OCI-LY1 (cell line): ENCODE measurements at regions not wholly inside any gene's neighbourhood (a gene's known extent, or its start where the extent isn't known, plus 50 kb on each side); places are given as distances from the start of the nearest gene placed in this dataset.

Experiments
- H2AFZ ChIP-seq: fragments of 200-600 bp; sonication (generic), shearing (Covaris generic); 2 replicates; pipeline ENCODE4 v1.6.0; 2014; ENCODE audit warnings: antibody characterized with exemption, mild to moderate bottlenecking, low read length
- H3F3A ChIP-seq: fragments of 200-600 bp; sonication (generic), shearing (Covaris generic); 2 replicates; pipeline ENCODE4 v1.6.0; 2014; ENCODE audit warnings: mild to moderate bottlenecking, antibody characterized with exemption, low read length, moderate library complexity; ENCODE audit not compliant: insufficient read depth
- H3K27ac ChIP-seq: fragments of 200-600 bp; sonication (generic); 2 replicates; pipeline ENCODE4 v1.5.1; 2014; ENCODE audit warnings: low read length, mixed run types, mild to moderate bottlenecking, low read depth; ENCODE audit not compliant: poor library complexity, severe bottlenecking
- H3K27me3 ChIP-seq: fragments of 200-600 bp; sonication (generic); 2 replicates; pipeline ENCODE4 v1.6.0; 2014; ENCODE audit warnings: antibody characterized with exemption, mild to moderate bottlenecking, low read length, moderate library complexity; ENCODE audit not compliant: insufficient read depth
- H3K36me3 ChIP-seq: fragments of 200-600 bp; sonication (generic); 2 replicates; pipeline ENCODE4 v1.6.1; 2014; ENCODE audit warnings: mild to moderate bottlenecking, antibody characterized with exemption, low read length, moderate library complexity, mixed read lengths; ENCODE audit not compliant: insufficient read depth
- H3K4me1 ChIP-seq: fragments of 200-600 bp; sonication (generic); 2 replicates; pipeline ENCODE4 v1.5.1; 2014; ENCODE audit warnings: mild to moderate bottlenecking, low read length, moderate library complexity; ENCODE audit not compliant: insufficient read depth, severe bottlenecking
- H3K4me2 ChIP-seq: fragments of 200-600 bp; sonication (generic), shearing (Covaris generic); 2 replicates; pipeline ENCODE4 v1.6.1; 2014; ENCODE audit warnings: low read length
- H3K4me3 ChIP-seq: fragments of 200-600 bp; sonication (generic); 2 replicates; pipeline ENCODE4 v1.5.1; 2014; ENCODE audit warnings: low read length, low read depth, mild to moderate bottlenecking, mixed read lengths; ENCODE audit not compliant: poor library complexity, severe bottlenecking
- H3K79me2 ChIP-seq: fragments of 200-600 bp; shearing (Covaris generic); 2 replicates; pipeline ENCODE4 v1.6.1; 2016; ENCODE audit warnings: mixed run types, low read length, mixed read lengths; ENCODE audit not compliant: insufficient read depth
- H3K9ac ChIP-seq: fragments of 200-600 bp; sonication (generic), shearing (Covaris generic); 2 replicates; pipeline ENCODE4 v1.6.1; 2014; ENCODE audit warnings: mild to moderate bottlenecking, low read length, mixed read lengths
- H3K9me2 ChIP-seq: fragments of 200-600 bp; sonication (generic), shearing (Covaris generic); 2 replicates; pipeline ENCODE4 v1.6.1; 2014; ENCODE audit warnings: low read depth, mild to moderate bottlenecking, low read length, mixed read lengths
- H3K9me3 ChIP-seq: fragments of 200-600 bp; shearing (Covaris generic); 2 replicates; pipeline ENCODE4 v1.6.1; 2014; ENCODE audit warnings: low read length, mixed read lengths
- H4K20me1 ChIP-seq: fragments of 200-600 bp; sonication (generic), shearing (Covaris generic); 2 replicates; pipeline ENCODE4 v1.6.0; 2016; ENCODE audit warnings: mild to moderate bottlenecking, low read length; ENCODE audit not compliant: insufficient read depth
- CTCF ChIP-seq: fragments of 200-600 bp; sonication (generic), shearing (Covaris generic); IDR thresholded peaks from 2 replicates; pipeline ENCODE4 v1.5.1; 2017; ENCODE audit warnings: mild to moderate bottlenecking, antibody characterized with exemption, low read length, moderate library complexity, mixed read lengths
- EZH2 ChIP-seq: fragments of 200-600 bp; sonication (generic), shearing (Covaris generic); IDR thresholded peaks from 2 replicates; pipeline ENCODE4 v1.8.0; 2017; ENCODE audit warnings: borderline replicate concordance, mixed run types, mild to moderate bottlenecking, antibody characterized with exemption, low read length, moderate library complexity, mixed read lengths

GRCh38 chr13:65940720-65941119 lies 1289.4 kb downstream of the PCDH9 start:
- no peak for TF ChIP-seq EZH2
- no peak for TF ChIP-seq CTCF
- H3K4me1 ChIP-seq, result peaks cover 14% of the 10 kb centered on the region
- no peak overlapping the region for H3K27ac ChIP-seq
- no peak overlapping the region; the same call in 1 of the 2 replicates for H3K9ac ChIP-seq
- no peaks in the 10 kb centered on the region for H3K9me3 ChIP-seq
- H3F3A ChIP-seq, result no peaks in the 10 kb centered on the region
- H3K4me2 ChIP-seq, result peak overlapping the region; percentile 44
- H2AFZ ChIP-seq, result peak overlapping the region; percentile 81
- no peaks in the 10 kb centered on the region for H3K36me3 ChIP-seq
- no peaks in the 10 kb centered on the region for H4K20me1 ChIP-seq
- peak overlapping the region; percentile 13 for H3K4me3 ChIP-seq
- H3K9me2 ChIP-seq, result no peaks in the 10 kb centered on the region
- no peaks in the 10 kb centered on the region for H3K79me2 ChIP-seq
- no peaks in the 10 kb centered on the region for H3K27me3 ChIP-seq

GRCh38 chr13:65937251-65937650 lies 1292.9 kb downstream of the PCDH9 start:
- H3K27ac ChIP-seq, result no peak overlapping the region
- no peak overlapping the region for H2AFZ ChIP-seq
- no peaks in the 10 kb centered on the region for H4K20me1 ChIP-seq
- H3K9me2 ChIP-seq, result no peaks in the 10 kb centered on the region
- no peaks in the 10 kb centered on the region for H3K79me2 ChIP-seq
- no peaks in the 10 kb centered on the region for H3F3A ChIP-seq
- no peak overlapping the region for H3K4me2 ChIP-seq
- peaks cover 24% of the 10 kb centered on the region for H3K4me1 ChIP-seq
- H3K9me3 ChIP-seq, result no peaks in the 10 kb centered on the region
- H3K9ac ChIP-seq, result no peak overlapping the region
- TF ChIP-seq EZH2, result no peak
- H3K27me3 ChIP-seq, result no peaks in the 10 kb centered on the region
- no peak overlapping the region for H3K4me3 ChIP-seq
- no peaks in the 10 kb centered on the region for H3K36me3 ChIP-seq

GRCh38 chr13:65936249-65936648 lies 1293.9 kb downstream of the PCDH9 start:
- H3K9me2 ChIP-seq, result no peaks in the 10 kb centered on the region
- no peak overlapping the region for H3K4me3 ChIP-seq
- no peak overlapping the region for H3K27ac ChIP-seq
- peaks cover 23% of the 10 kb centered on the region for H3K4me1 ChIP-seq
- H3K36me3 ChIP-seq, result no peaks in the 10 kb centered on the region
- H3K9me3 ChIP-seq, result no peaks in the 10 kb centered on the region
- H4K20me1 ChIP-seq, result no peaks in the 10 kb centered on the region
- peak overlapping the region; percentile 65; the same call in 1 of the 2 replicates for H2AFZ ChIP-seq
- H3K4me2 ChIP-seq, result no peak overlapping the region
- H3K27me3 ChIP-seq, result no peaks in the 10 kb centered on the region
- H3K9ac ChIP-seq, result no peak overlapping the region
- H3K79me2 ChIP-seq, result no peaks in the 10 kb centered on the region
- no peaks in the 10 kb centered on the region for H3F3A ChIP-seq
- no peak for TF ChIP-seq EZH2
- no peak for TF ChIP-seq CTCF

GRCh38 chr13:65932587-65933239 lies 1297.4 kb downstream of the PCDH9 start:
- Histone ChIP-seq H3K4me1 (peaks cover 15% of the 10 kb centered on the region), H3K36me3 (no peaks in the 10 kb centered on the region), H3K4me2 (no peak overlapping the region), H4K20me1 (no peaks in the 10 kb centered on the region), H3K9ac (no peak overlapping the region), H3K27me3 (no peaks in the 10 kb centered on the region), H3K27ac (peak overlapping the region; percentile 7), H3K79me2 (no peaks in the 10 kb centered on the region), H3K9me3 (no peaks in the 10 kb centered on the region), H3K9me2 (no peaks in the 10 kb centered on the region), H2AFZ (peak overlapping the region; percentile 38), H3F3A (no peaks in the 10 kb centered on the region), H3K4me3 (no peak overlapping the region)
- TF ChIP-seq CTCF, result no peak
- TF ChIP-seq EZH2, result no peak
